CD4-positive, alpha-beta T cell (primary cell): ENCODE measurements at regions not wholly inside any gene's neighbourhood (a gene's known extent, or its start where the extent isn't known, plus 50 kb on each side); places are given as distances from the start of the nearest gene placed in this dataset.

Experiments
- ATAC-seq: fragments of 200-7000 bp; cut with Tn5 transposase; one replicate; pipeline ENCODE4 v1.10.0; 2022; ENCODE audit warnings: mild to moderate bottlenecking; ENCODE audit not compliant: poor library complexity
- CTCF ChIA-PET: fragments of 350-600 bp; sonication (Branson Sonifier 250); formaldehyde crosslinking; loops from one replicate; lab custom pipeline; 2021; ENCODE audit warnings: antibody characterized with exemption, inconsistent platforms; lab: Charles Lee
- POLR2A ChIA-PET: fragments of 350-600 bp; sonication (Branson Sonifier 250); formaldehyde crosslinking; loops from one replicate; lab custom pipeline; 2021; ENCODE audit warnings: antibody characterized with exemption, inconsistent platforms; lab: Charles Lee
- DNase-seq, 14 experiments: peaks; one replicate each; pipeline ENCODE4 v3.0.0-alpha.2; 2013 to 2020; ENCODE audit warnings: mixed read lengths in 2 of 14
- H3K27ac ChIP-seq, 2 donors: one replicate each; pipeline versions ENCODE4 v1.5.1 to v1.7.0; 2013; ENCODE audit warnings: low read length in 2 of 2, low read depth in 1 of 2, mild to moderate bottlenecking in 1 of 2
- H3K27me3 ChIP-seq, 2 experiments: 1 replicate in 1 of 2; 2 replicates in 1 of 2; pipeline versions ENCODE4 v1.6.1 to v1.7.0; 2013; ENCODE audit warnings: low read length in 2 of 2, control low read depth in 1 of 2, mild to moderate bottlenecking in 1 of 2, moderate library complexity in 1 of 2; ENCODE audit not compliant: insufficient read depth in 2 of 2, control insufficient read depth in 1 of 2
- H3K36me3 ChIP-seq: one replicate; pipeline ENCODE4 v1.6.1; 2013; ENCODE audit warnings: low read length, control low read depth; ENCODE audit not compliant: insufficient read depth
- H3K4me1 ChIP-seq: one replicate; pipeline ENCODE4 v1.6.1; 2013; ENCODE audit warnings: low read length, control low read depth; ENCODE audit not compliant: insufficient read depth
- H3K4me3 ChIP-seq: one replicate; pipeline ENCODE4 v1.5.1; 2013; ENCODE audit warnings: mild to moderate bottlenecking, low read length, moderate library complexity
- H3K9me3 ChIP-seq, 2 experiments: 1 replicate in 1 of 2; 2 replicates in 1 of 2; pipeline versions ENCODE4 v1.6.1 to v1.7.0; 2013; ENCODE audit warnings: low read length in 2 of 2, mild to moderate bottlenecking in 2 of 2, control low read depth in 1 of 2, moderate library complexity in 1 of 2; ENCODE audit not compliant: control insufficient read depth in 1 of 2, insufficient read depth in 1 of 2
- H3K27ac Mint-ChIP-seq: one replicate; pipeline ENCODE4 v1.8.0; 2020; ENCODE audit warnings: mixed read lengths
- H3K27me3 Mint-ChIP-seq: one replicate; pipeline ENCODE4 v1.8.0; 2021; ENCODE audit warnings: mixed read lengths
- H3K36me3 Mint-ChIP-seq: one replicate; pipeline ENCODE4 v1.8.0; 2021; ENCODE audit warnings: low read depth, mixed read lengths
- H3K4me1 Mint-ChIP-seq: one replicate; pipeline ENCODE4 v1.8.0; 2021; ENCODE audit warnings: low read depth, mixed read lengths
- H3K4me3 Mint-ChIP-seq: one replicate; pipeline ENCODE4 v1.8.0; 2020; ENCODE audit warnings: mild to moderate bottlenecking, mixed read lengths
- H3K9me3 Mint-ChIP-seq: one replicate; pipeline ENCODE4 v1.8.0; 2020; ENCODE audit warnings: mixed read lengths
- intact Hi-C, 2 experiments: fragments of 100-400 bp; cut with DNase I in 1 of 2; cut with micrococcal nuclease in 1 of 2; formaldehyde crosslinking; loops; one replicate each; pipeline versions ENCODE4 v1.15.1 to v1.9.0; 2023 to 2025; cut with DNase I, micrococcal nuclease
- TF ChIP-seq, protein P1 (sequence below): fragments of 200-600 bp; IDR thresholded peaks from one replicate; pipeline ENCODE4 v1.8.0; 2022; ENCODE audit warnings: antibody characterized with exemption, mild to moderate bottlenecking

DNA sequence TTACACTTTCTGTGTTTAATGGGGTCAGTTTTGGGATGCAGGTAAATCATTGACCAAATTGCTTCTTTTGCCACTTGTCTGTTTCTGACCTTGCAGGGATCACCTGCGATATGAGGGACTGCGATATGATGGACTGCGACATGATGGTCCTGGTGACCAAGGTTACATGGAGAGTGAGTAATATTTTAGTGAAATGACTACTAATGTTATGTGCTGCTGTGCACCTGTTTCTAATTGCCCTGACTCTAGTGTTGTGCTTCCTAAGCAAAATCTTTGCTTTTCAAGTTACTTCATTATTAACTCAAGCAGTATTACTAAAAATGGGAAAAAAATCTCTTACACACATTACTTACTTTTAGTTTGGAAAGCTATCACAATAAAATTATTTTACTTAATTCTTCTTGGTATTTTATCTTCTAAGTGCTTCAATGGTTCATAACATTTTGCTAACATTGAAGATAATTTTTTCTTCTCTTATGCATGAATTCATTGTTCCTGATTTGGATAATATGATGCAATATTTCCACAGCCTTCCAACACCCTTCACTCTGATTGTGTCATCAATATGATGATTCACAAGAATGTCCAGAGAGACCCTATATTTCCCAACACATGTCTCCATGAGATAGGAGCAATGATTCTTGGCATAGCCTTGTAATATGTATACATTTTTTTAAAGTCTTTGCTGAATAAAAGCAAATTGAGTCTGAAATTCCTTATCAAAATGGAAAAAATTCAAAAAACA lies 306.2 kb upstream of the AKR1E2 start:
- no peaks in the 10 kb centered on the region for H3K36me3 ChIP-seq
- intact Hi-C loops, result no loop called here
- Mint-ChIP-seq H3K27ac (no peak overlapping the region), H3K27me3 (peaks cover 8% of the 10 kb centered on the region), H3K4me1 (no peaks in the 10 kb centered on the region), H3K36me3 (no peaks in the 10 kb centered on the region), H3K9me3 (peaks cover 2% of the 10 kb centered on the region), H3K4me3 (no peak overlapping the region)
- peaks cover 0 to under 1% of the 10 kb centered on the region in 2 experiments for H3K9me3 ChIP-seq
- no peaks in the 10 kb centered on the region for H3K4me1 ChIP-seq
- H3K27me3 ChIP-seq, result no peaks in the 10 kb centered on the region
- H3K27ac ChIP-seq, result no peak overlapping the region
- POLR2A ChIA-PET, result no interaction called here
- TF ChIP-seq, protein P1, sequence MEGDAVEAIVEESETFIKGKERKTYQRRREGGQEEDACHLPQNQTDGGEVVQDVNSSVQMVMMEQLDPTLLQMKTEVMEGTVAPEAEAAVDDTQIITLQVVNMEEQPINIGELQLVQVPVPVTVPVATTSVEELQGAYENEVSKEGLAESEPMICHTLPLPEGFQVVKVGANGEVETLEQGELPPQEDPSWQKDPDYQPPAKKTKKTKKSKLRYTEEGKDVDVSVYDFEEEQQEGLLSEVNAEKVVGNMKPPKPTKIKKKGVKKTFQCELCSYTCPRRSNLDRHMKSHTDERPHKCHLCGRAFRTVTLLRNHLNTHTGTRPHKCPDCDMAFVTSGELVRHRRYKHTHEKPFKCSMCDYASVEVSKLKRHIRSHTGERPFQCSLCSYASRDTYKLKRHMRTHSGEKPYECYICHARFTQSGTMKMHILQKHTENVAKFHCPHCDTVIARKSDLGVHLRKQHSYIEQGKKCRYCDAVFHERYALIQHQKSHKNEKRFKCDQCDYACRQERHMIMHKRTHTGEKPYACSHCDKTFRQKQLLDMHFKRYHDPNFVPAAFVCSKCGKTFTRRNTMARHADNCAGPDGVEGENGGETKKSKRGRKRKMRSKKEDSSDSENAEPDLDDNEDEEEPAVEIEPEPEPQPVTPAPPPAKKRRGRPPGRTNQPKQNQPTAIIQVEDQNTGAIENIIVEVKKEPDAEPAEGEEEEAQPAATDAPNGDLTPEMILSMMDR, result no peak
- no peak overlapping the region for H3K4me3 ChIP-seq
- DNase-seq, result peak in 2 of 14 experiments; percentile 33 to 49
- ATAC-seq, result no peak
- CTCF ChIA-PET, result no interaction called here

DNA sequence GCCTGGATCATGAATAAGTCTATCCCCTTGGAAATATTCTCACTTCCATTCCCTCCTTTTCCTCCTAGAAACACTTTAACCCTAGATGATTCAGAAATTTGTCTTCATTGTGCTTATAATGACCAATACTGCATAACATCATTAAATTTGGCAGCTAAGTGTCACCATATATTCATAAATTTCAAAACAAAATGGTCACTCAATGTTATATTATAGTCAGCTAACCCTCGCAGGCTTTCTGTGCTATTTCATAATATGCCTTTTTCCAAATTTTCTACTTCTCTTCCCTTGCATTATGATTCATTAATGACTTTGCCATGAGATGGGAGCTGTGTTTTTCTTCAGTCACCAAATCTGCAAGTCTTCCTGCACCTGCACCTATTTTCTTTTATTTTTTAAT lies 308.3 kb upstream of the AKR1E2 start:
- no peaks in the 10 kb centered on the region for H3K36me3 Mint-ChIP-seq
- no peak for ATAC-seq
- Histone ChIP-seq H3K4me1 (peaks cover 6% of the 10 kb centered on the region), H3K36me3 (no peaks in the 10 kb centered on the region), H3K27me3 (no peaks in the 10 kb centered on the region), H3K4me3 (no peak overlapping the region), H3K27ac (no peak overlapping the region), H3K9me3 (peaks cover 0 to 4% of the 10 kb centered on the region in 2 experiments)
- peaks cover 8% of the 10 kb centered on the region for H3K27me3 Mint-ChIP-seq
- no peak overlapping the region for H3K27ac Mint-ChIP-seq
- intact Hi-C loops, result no loop called here
- H3K4me3 Mint-ChIP-seq, result no peak overlapping the region
- ChIA-PET CTCF (no interaction called here), POLR2A (no interaction called here)
- DNase-seq, result no peak
- TF ChIP-seq, protein P1, result no peak
- peaks cover 2% of the 10 kb centered on the region for H3K9me3 Mint-ChIP-seq
- H3K4me1 Mint-ChIP-seq, result no peaks in the 10 kb centered on the region

DNA sequence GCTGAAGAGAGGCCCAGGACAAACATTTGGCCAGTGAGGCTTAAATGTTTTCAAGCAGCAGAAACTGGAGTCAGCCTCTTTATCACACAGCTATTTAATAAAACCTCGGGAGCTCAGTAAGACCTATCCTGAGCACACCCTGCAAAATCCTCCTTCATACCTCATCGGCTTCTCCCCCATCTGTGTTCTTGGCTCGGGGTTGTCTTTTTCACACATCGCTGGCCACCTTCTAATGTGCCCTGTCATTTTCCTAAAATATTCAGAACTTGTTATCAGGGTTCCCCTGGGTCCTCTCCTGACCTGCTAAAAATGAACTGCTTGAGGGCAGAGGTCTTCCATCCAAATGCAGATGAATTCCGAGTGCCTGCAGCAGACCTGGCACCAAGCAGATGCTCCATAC lies 310.3 kb upstream of the AKR1E2 start:
- Histone ChIP-seq H3K36me3 (no peaks in the 10 kb centered on the region), H3K4me1 (peaks cover 6% of the 10 kb centered on the region), H3K27me3 (no peaks in the 10 kb centered on the region), H3K9me3 (peaks cover 0 to 4% of the 10 kb centered on the region in 2 experiments), H3K4me3 (no peak overlapping the region), H3K27ac (no peak overlapping the region)
- no peak for DNase-seq
- Mint-ChIP-seq H3K4me3 (no peak overlapping the region), H3K27ac (no peak overlapping the region), H3K9me3 (peaks cover 2% of the 10 kb centered on the region), H3K36me3 (no peaks in the 10 kb centered on the region), H3K4me1 (no peaks in the 10 kb centered on the region), H3K27me3 (peaks cover 4% of the 10 kb centered on the region)
- POLR2A ChIA-PET, result no interaction called here
- no peak for ATAC-seq
- intact Hi-C loops, result no loop called here
- CTCF ChIA-PET, result interaction anchor here (1.3 kb wide), 1 partner anchor 12 kb away, joined by 3 read pairs; no protein-coding TSS in a partner anchor
- TF ChIP-seq, protein P1, result no peak
